H1 (cell line): ENCODE measurements at regions not wholly inside any gene's neighbourhood (a gene's known extent, or its start where the extent isn't known, plus 50 kb on each side); places are given as distances from the start of the nearest gene placed in this dataset.

Experiments
- CTCF ChIA-PET: fragments of 300-600 bp; sonication (Branson Sonifier 250); formaldehyde crosslinking; loops from one replicate; lab custom pipeline; 2021; ENCODE audit not compliant: partially characterized antibody; lab: Charles Lee
- POLR2A ChIA-PET: fragments of 300-600 bp; sonication (Branson Sonifier 250); formaldehyde crosslinking; loops from one replicate; lab custom pipeline; 2021; ENCODE audit warnings: inconsistent platforms; ENCODE audit not compliant: partially characterized antibody; lab: Charles Lee
- DNase-seq, 2 experiments: peaks; one replicate each; pipeline versions ENCODE4 v3.0.0 to v3.0.0-alpha.2; 2010 to 2022; ENCODE audit warnings: low spot score in 2 of 2, low read depth in 1 of 2, mixed read lengths in 1 of 2
- FAIRE-seq: peaks from 2 replicates; lab custom pipeline; 2011; peaks lifted over from hg19 to GRCh38; lab: Jason Lieb, UNC
- H2AFZ ChIP-seq: 2 replicates; pipeline ENCODE4 v1.8.1; 2012; ENCODE audit warnings: low read length, inconsistent platforms
- H2AK5ac ChIP-seq: 2 replicates; pipeline ENCODE4 v1.6.1; 2013; ENCODE audit warnings: low read depth, low read length
- H2BK120ac ChIP-seq: replicated peaks from 2 replicates; pipeline ENCODE3; 2013; ENCODE audit warnings: low read depth, low read length, inconsistent platforms
- H2BK12ac ChIP-seq: 2 replicates; pipeline ENCODE4 v1.6.1; 2013; ENCODE audit warnings: low read depth, low read length
- H2BK15ac ChIP-seq: 2 replicates; pipeline ENCODE4 v1.6.1; 2013; ENCODE audit warnings: low read length
- H2BK20ac ChIP-seq: 2 replicates; pipeline ENCODE4 v1.6.1; 2013; ENCODE audit warnings: low read length
- H2BK5ac ChIP-seq: 2 replicates; pipeline ENCODE4 v1.6.1; 2013; ENCODE audit warnings: low read depth, low read length
- H3K14ac ChIP-seq: 2 replicates; pipeline ENCODE4 v1.6.1; 2013; ENCODE audit warnings: inconsistent platforms; ENCODE audit not compliant: insufficient read length
- H3K18ac ChIP-seq: 2 replicates; pipeline ENCODE4 v1.6.1; 2013; ENCODE audit warnings: low read length; ENCODE audit errors: extremely low read depth
- H3K23ac ChIP-seq: 2 replicates; pipeline ENCODE4 v1.6.1; 2013; ENCODE audit warnings: inconsistent platforms; ENCODE audit not compliant: insufficient read length
- H3K23me2 ChIP-seq: 2 replicates; pipeline ENCODE4 v1.6.1; 2013; ENCODE audit warnings: low read depth, low read length
- H3K27ac ChIP-seq: 2 replicates; pipeline ENCODE4 v1.6.1; 2011; ENCODE audit warnings: low read depth, low read length, inconsistent platforms
- H3K27me3 ChIP-seq, 4 experiments: replicated peaks in 1 of 4; 1 replicate in 1 of 4; 2 replicates in 3 of 4; pipeline versions ENCODE4 v1.6.1 to v1.8.1; 2011 to 2013; ENCODE audit warnings: low read length in 3 of 4, mild to moderate bottlenecking in 3 of 4, inconsistent platforms in 2 of 4, mixed read lengths in 2 of 4, moderate library complexity in 1 of 4; ENCODE audit not compliant: control insufficient read depth in 3 of 4, insufficient read depth in 3 of 4; ENCODE audit errors: extremely low read depth in 1 of 4
- H3K36me3 ChIP-seq, 4 experiments: 2 replicates each; pipeline versions ENCODE4 v1.6.1 to v1.8.1; 2011 to 2013; ENCODE audit warnings: mild to moderate bottlenecking in 4 of 4, low read length in 3 of 4, moderate library complexity in 2 of 4, control low read depth in 1 of 4, inconsistent platforms in 1 of 4; ENCODE audit not compliant: insufficient read depth in 4 of 4, control insufficient read depth in 2 of 4
- H3K4ac ChIP-seq: replicated peaks from 2 replicates; pipeline ENCODE3; 2013; ENCODE audit warnings: low read length, low read depth, mixed read lengths, inconsistent platforms; ENCODE audit not compliant: insufficient read length
- H3K4me1 ChIP-seq, 4 experiments: replicated peaks in 1 of 4; 1 replicate in 1 of 4; 2 replicates in 3 of 4; pipeline versions ENCODE4 v1.6.1 to v1.8.1; 2011 to 2013; ENCODE audit warnings: low read length in 3 of 4, inconsistent platforms in 2 of 4, mixed read lengths in 1 of 4; ENCODE audit not compliant: insufficient read depth in 4 of 4, control insufficient read depth in 3 of 4
- H3K4me2 ChIP-seq, 2 experiments: 2 replicates each; pipeline versions ENCODE4 v1.6.1 to v1.8.1; 2011 to 2013; ENCODE audit warnings: low read depth in 2 of 2, low read length in 2 of 2, control low read depth in 1 of 2, inconsistent platforms in 1 of 2, mild to moderate bottlenecking in 1 of 2; ENCODE audit not compliant: insufficient read depth in 1 of 2
- H3K4me3 ChIP-seq, 4 experiments: fragments of 200-600, 300-600 bp in 1 of 4; sonication (generic), shearing (Covaris generic), sonication (Bioruptor Twin) in 1 of 4; 2 replicates each; pipeline versions ENCODE4 v1.5.1 to v1.8.1; 2011 to 2016; ENCODE audit warnings: low read length in 4 of 4, low read depth in 3 of 4, control low read depth in 2 of 4, inconsistent platforms in 2 of 4, mild to moderate bottlenecking in 2 of 4, mixed read lengths in 1 of 4, moderate library complexity in 1 of 4; ENCODE audit not compliant: insufficient read depth in 2 of 4; ENCODE audit errors: extremely low read depth in 1 of 4
- H3K56ac ChIP-seq: replicated peaks from 2 replicates; pipeline ENCODE3; 2013; ENCODE audit warnings: low read depth, mild to moderate bottlenecking, mixed read lengths, low read length, inconsistent platforms; ENCODE audit not compliant: insufficient read length
- H3K79me1 ChIP-seq: 2 replicates; pipeline ENCODE4 v1.6.1; 2013; ENCODE audit warnings: low read depth, low read length, control low read depth
- H3K79me2 ChIP-seq, 2 experiments: 2 replicates each; pipeline versions ENCODE4 v1.6.1 to v1.8.1; 2012 to 2013; ENCODE audit warnings: low read length in 2 of 2, mild to moderate bottlenecking in 2 of 2, inconsistent platforms in 1 of 2; ENCODE audit not compliant: insufficient read depth in 2 of 2, control insufficient read depth in 1 of 2
- H3K9ac ChIP-seq, 4 experiments: replicated peaks in 1 of 4; 1 replicate in 1 of 4; 2 replicates in 3 of 4; pipeline versions ENCODE4 v1.6.1 to v1.8.1; 2011 to 2013; ENCODE audit warnings: low read depth in 3 of 4, low read length in 3 of 4, control low read depth in 2 of 4, mild to moderate bottlenecking in 2 of 4, moderate library complexity in 2 of 4, inconsistent platforms in 1 of 4; ENCODE audit errors: extremely low read depth in 1 of 4
- H3K9me3 ChIP-seq, 2 experiments: 2 replicates each; pipeline versions ENCODE4 v1.6.1 to v1.8.1; 2012 to 2013; ENCODE audit warnings: mild to moderate bottlenecking in 2 of 2, moderate library complexity in 2 of 2, control low read depth in 1 of 2, inconsistent platforms in 1 of 2, low read depth in 1 of 2, low read length in 1 of 2, mixed read lengths in 1 of 2; ENCODE audit not compliant: insufficient read depth in 2 of 2
- H4K20me1 ChIP-seq, 2 experiments: replicated peaks in 1 of 2; 2 replicates each; pipeline versions ENCODE3 to v1.8.1; 2011 to 2013; ENCODE audit warnings: inconsistent platforms in 2 of 2, low read length in 2 of 2, mild to moderate bottlenecking in 1 of 2; ENCODE audit not compliant: insufficient read depth in 2 of 2, control insufficient read depth in 1 of 2
- H4K5ac ChIP-seq: 2 replicates; pipeline ENCODE4 v1.6.1; 2013; ENCODE audit warnings: low read length, low read depth, mixed read lengths, inconsistent platforms; ENCODE audit not compliant: insufficient read length
- H4K8ac ChIP-seq: 2 replicates; pipeline ENCODE4 v1.8.0; 2013; ENCODE audit warnings: mild to moderate bottlenecking, moderate library complexity, low read length, inconsistent platforms; ENCODE audit not compliant: insufficient read depth; ENCODE audit errors: extremely low read depth
- H4K91ac ChIP-seq: replicated peaks from 2 replicates; pipeline ENCODE3; 2013; ENCODE audit warnings: low read length, mixed read lengths, inconsistent platforms; ENCODE audit not compliant: insufficient read length
- BRCA1 ChIP-seq: IDR thresholded peaks from 2 replicates; pipeline ENCODE4 v1.6.1; 2012; ENCODE audit warnings: low read depth, low read length, improper control_type of control experiment
- CEBPB ChIP-seq: IDR thresholded peaks from 2 replicates; pipeline ENCODE4 v1.6.1; 2012; ENCODE audit warnings: low read depth, low read length
- CHD2 ChIP-seq: IDR thresholded peaks from 2 replicates; pipeline ENCODE4 v1.6.1; 2012; ENCODE audit warnings: low read length, improper control_type of control experiment
- CTCF ChIP-seq, 3 experiments: IDR thresholded peaks; 1 replicate in 2 of 3; 2 replicates in 1 of 3; pipeline versions ENCODE4 v1.5.1 to v1.6.1; 2011; ENCODE audit warnings: low read length in 3 of 3, mild to moderate bottlenecking in 3 of 3, inconsistent platforms in 2 of 3, low read depth in 1 of 3, moderate library complexity in 1 of 3; ENCODE audit not compliant: insufficient read depth in 1 of 3; ENCODE audit errors: control extremely low read depth in 1 of 3
- E2F6 ChIP-seq: IDR thresholded peaks from 2 replicates; pipeline ENCODE4 v1.6.1; 2012; ENCODE audit warnings: inconsistent platforms
- KDM1A ChIP-seq: fragments of 200-600, 300-600 bp; sonication (generic); IDR thresholded peaks from 2 replicates; pipeline ENCODE4 v1.7.1; 2016; ENCODE audit warnings: mild to moderate bottlenecking, low read length, borderline replicate concordance
- KDM4A ChIP-seq: IDR thresholded peaks from one replicate; pipeline ENCODE4 v1.7.1; 2012; ENCODE audit warnings: low read depth, mild to moderate bottlenecking, moderate library complexity, low read length, inconsistent platforms; ENCODE audit not compliant: severe bottlenecking
- RXRA ChIP-seq: IDR thresholded peaks from 2 replicates; pipeline ENCODE4 v1.6.1; 2011; ENCODE audit warnings: low read depth, mild to moderate bottlenecking, low read length, moderate library complexity; ENCODE audit not compliant: insufficient read depth
- ZNF274 ChIP-seq: IDR thresholded peaks from 2 replicates; pipeline ENCODE4 v1.7.0; 2012; ENCODE audit warnings: low read length, borderline replicate concordance; ENCODE audit errors: extremely low read depth
- WGBS, 2 experiments: shearing (Covaris generic) in 1 of 2; methylation state at CpG; one replicate each; pipeline versions ENCODE4 v1.1.6 to v1.1.7; 2013 to 2015; ENCODE audit warnings: low lambda C conversion rate in 2 of 2, mixed read lengths in 2 of 2, inconsistent platforms in 1 of 2, low coverage in 1 of 2, missing lambda C conversion rate in 1 of 2; ENCODE audit not compliant: insufficient replicate concordance in 2 of 2, insufficient coverage in 1 of 2, insufficient read length in 1 of 2; ENCODE audit errors: extremely low coverage in 1 of 2, missing lambda C conversion rate in 1 of 2; 5-methylcytosine and 5-hydroxymethylcytosine counted together

GRCh38 chr1:209509039-209509438, 74.5 kb upstream of the CAMK1G start:
- Histone ChIP-seq H3K4me3 (no peak overlapping the region), H3K4me1 (no peaks in the 10 kb centered on the region), H4K5ac (no peak overlapping the region), H3K9me3 (no peaks in the 10 kb centered on the region), H3K36me3 (no peaks in the 10 kb centered on the region), H3K18ac (no peak overlapping the region), H3K79me1 (no peaks in the 10 kb centered on the region), H3K23me2 (no peaks in the 10 kb centered on the region), H4K8ac (no peak overlapping the region), H2BK120ac (no peak overlapping the region), H3K14ac (no peak overlapping the region), H4K20me1 (no peaks in the 10 kb centered on the region), H3K4me2 (no peak overlapping the region), H2BK20ac (no peak overlapping the region), H3K27ac (no peak overlapping the region), H3K27me3 (no peaks in the 10 kb centered on the region), H3K79me2 (no peaks in the 10 kb centered on the region), H2BK12ac (no peak overlapping the region), H3K4ac (no peak overlapping the region), H2BK5ac (no peak overlapping the region), H3K56ac (no peak overlapping the region), H3K9ac (no peak overlapping the region), H3K23ac (no peak overlapping the region), H2AFZ (no peak overlapping the region), H4K91ac (no peak overlapping the region), H2AK5ac (no peak overlapping the region), H2BK15ac (no peak overlapping the region)
- no peak for FAIRE-seq
- ChIA-PET CTCF (interaction anchor here (0.7 to 2.6 kb wide), 6 partner anchors 9 to 297 kb away, joined by 3 to 12 read pairs (median 4); no protein-coding TSS in a partner anchor), POLR2A (no interaction called here)
- no peak for DNase-seq
- TF ChIP-seq ZNF274: no peak
- no peak for TF ChIP-seq BRCA1
- TF ChIP-seq CHD2: no peak
- no peak for TF ChIP-seq KDM1A
- TF ChIP-seq RXRA: no peak
- no peak for TF ChIP-seq E2F6
- no peak for TF ChIP-seq KDM4A
- no peak for TF ChIP-seq CTCF (IDR thresholded peaks at IDR 0.05; ENCODE audit: control extremely low read depth in 1 of 3, insufficient read depth in 1 of 3, low read depth in 1 of 3, low read length in 3 of 3)
- no peak for TF ChIP-seq CEBPB
- WGBS, 2 experiments: 82% methylated on average over 5 of the region's 5 CpGs; no CpG with 5 or more reads in 1 of the 2 experiments
